SK-N-SH treated with all-trans-retinoic acid at 6 μM for 48 hours (cell line): ENCODE measurements at regions not wholly inside any gene's neighbourhood (a gene's known extent, or its start where the extent isn't known, plus 50 kb on each side); places are given as distances from the start of the nearest gene placed in this dataset.

Experiments used
- ARNTL ChIP-seq: fragments of 450-650 bp; formaldehyde crosslinking; IDR thresholded peaks from 2 replicates; pipeline ENCODE4 v1.5.0; 2020; ENCODE audit warnings: low read depth, mild to moderate bottlenecking, moderate library complexity, borderline replicate concordance
- CSDC2 ChIP-seq: fragments of 250-450 bp; sonication (Bioruptor Pico); IDR thresholded peaks from 2 replicates; pipeline ENCODE4 v1.5.0; 2020; ENCODE audit warnings: mild to moderate bottlenecking, moderate library complexity
- GLIS3 ChIP-seq: fragments of 250-450 bp; sonication (Bioruptor Pico); IDR thresholded peaks from 2 replicates; pipeline ENCODE4 v1.5.0; 2020; ENCODE audit warnings: mild to moderate bottlenecking, moderate library complexity
- ISL1 ChIP-seq: fragments of 250-450 bp; sonication (Bioruptor Pico); IDR thresholded peaks from 2 replicates; pipeline ENCODE4 v2.1.2; 2022; ENCODE audit warnings: mild to moderate bottlenecking, moderate library complexity
- OSR1 ChIP-seq: fragments of 250-450 bp; sonication (Bioruptor Pico); IDR thresholded peaks from 2 replicates; pipeline ENCODE4 v1.8.0; 2022; ENCODE audit warnings: moderate library complexity, mild to moderate bottlenecking, inconsistent platforms
- RARB ChIP-seq: fragments of 250-450 bp; sonication (Bioruptor Pico); IDR thresholded peaks from 2 replicates; pipeline ENCODE4 v1.8.0; 2021; ENCODE audit warnings: mild to moderate bottlenecking, moderate library complexity
- SNAI2 ChIP-seq: fragments of 250-450 bp; sonication (Bioruptor Pico); IDR thresholded peaks from 2 replicates; pipeline ENCODE4 v1.5.0; 2020; ENCODE audit warnings: mild to moderate bottlenecking, moderate library complexity
- TCF4 ChIP-seq: fragments of 250-450 bp; sonication (Bioruptor Pico); IDR thresholded peaks from 2 replicates; pipeline ENCODE4 v1.8.0; 2021; ENCODE audit warnings: mild to moderate bottlenecking, moderate library complexity, borderline replicate concordance
- ZC3H10 ChIP-seq: fragments of 250-450 bp; sonication (Bioruptor Pico); IDR thresholded peaks from 2 replicates; pipeline ENCODE4 v1.5.1; 2021; ENCODE audit warnings: mild to moderate bottlenecking, moderate library complexity
- ZFP30 ChIP-seq: fragments of 450-650 bp; formaldehyde crosslinking; IDR thresholded peaks from 2 replicates; pipeline ENCODE4 v1.5.0; 2022; ENCODE audit warnings: mild to moderate bottlenecking, moderate library complexity
- TF ChIP-seq, protein P1 (sequence below): fragments of 250-450 bp; sonication (Bioruptor Pico); IDR thresholded peaks from 2 replicates; pipeline ENCODE4 v1.8.0; 2021; ENCODE audit warnings: low read depth, mild to moderate bottlenecking, moderate library complexity, borderline replicate concordance
- TF ChIP-seq, protein P2 (sequence below): fragments of 250-450 bp; sonication (Bioruptor Pico); IDR thresholded peaks from 2 replicates; pipeline ENCODE4 v1.8.0; 2020; ENCODE audit warnings: mild to moderate bottlenecking, moderate library complexity, borderline replicate concordance
- TF ChIP-seq, protein P3 (sequence below): fragments of 250-450 bp; sonication (Bioruptor Pico); IDR thresholded peaks from 2 replicates; pipeline ENCODE4 v1.5.1; 2020; ENCODE audit warnings: low read depth, mild to moderate bottlenecking, moderate library complexity

DNA sequence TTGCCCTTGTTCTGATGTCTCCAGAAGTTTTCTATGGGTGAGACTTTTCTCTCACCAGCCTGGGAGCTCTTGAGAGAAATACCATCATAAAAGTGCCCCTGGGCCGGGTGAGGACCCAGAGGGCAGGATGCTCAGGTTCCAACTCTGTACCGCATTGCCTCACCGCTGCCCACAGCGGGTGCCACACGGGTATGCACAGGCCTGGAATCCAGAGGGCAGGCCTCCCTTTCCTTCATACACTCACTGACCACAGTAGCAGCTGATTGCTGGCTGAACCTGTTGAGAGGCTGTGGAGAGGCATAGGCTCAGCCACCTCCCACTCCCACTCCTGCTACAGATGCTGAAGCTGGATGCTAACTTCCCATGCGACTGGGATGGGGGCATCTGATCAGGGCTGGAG, 293.8 kb downstream of the CYP26B1 start:
- TF ChIP-seq ZFP30: no peak
- TF ChIP-seq ISL1 (CRISPR knock-in tag): no peak
- TF ChIP-seq OSR1: no peak
- no peak for TF ChIP-seq RARB (CRISPR knock-in tag)
- TF ChIP-seq TCF4: no peak
- TF ChIP-seq, protein P1, sequence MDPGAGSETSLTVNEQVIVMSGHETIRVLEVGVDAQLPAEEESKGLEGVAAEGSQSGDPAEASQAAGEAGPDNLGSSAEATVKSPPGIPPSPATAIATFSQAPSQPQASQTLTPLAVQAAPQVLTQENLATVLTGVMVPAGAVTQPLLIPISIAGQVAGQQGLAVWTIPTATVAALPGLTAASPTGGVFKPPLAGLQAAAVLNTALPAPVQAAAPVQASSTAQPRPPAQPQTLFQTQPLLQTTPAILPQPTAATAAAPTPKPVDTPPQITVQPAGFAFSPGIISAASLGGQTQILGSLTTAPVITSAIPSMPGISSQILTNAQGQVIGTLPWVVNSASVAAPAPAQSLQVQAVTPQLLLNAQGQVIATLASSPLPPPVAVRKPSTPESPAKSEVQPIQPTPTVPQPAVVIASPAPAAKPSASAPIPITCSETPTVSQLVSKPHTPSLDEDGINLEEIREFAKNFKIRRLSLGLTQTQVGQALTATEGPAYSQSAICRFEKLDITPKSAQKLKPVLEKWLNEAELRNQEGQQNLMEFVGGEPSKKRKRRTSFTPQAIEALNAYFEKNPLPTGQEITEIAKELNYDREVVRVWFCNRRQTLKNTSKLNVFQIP (CRISPR knock-in tag): no peak
- no peak for TF ChIP-seq ZC3H10 (CRISPR knock-in tag)
- no peak for TF ChIP-seq SNAI2
- TF ChIP-seq GLIS3 (CRISPR knock-in tag): no peak
- TF ChIP-seq CSDC2 (CRISPR knock-in tag): no peak
- TF ChIP-seq, protein P2, sequence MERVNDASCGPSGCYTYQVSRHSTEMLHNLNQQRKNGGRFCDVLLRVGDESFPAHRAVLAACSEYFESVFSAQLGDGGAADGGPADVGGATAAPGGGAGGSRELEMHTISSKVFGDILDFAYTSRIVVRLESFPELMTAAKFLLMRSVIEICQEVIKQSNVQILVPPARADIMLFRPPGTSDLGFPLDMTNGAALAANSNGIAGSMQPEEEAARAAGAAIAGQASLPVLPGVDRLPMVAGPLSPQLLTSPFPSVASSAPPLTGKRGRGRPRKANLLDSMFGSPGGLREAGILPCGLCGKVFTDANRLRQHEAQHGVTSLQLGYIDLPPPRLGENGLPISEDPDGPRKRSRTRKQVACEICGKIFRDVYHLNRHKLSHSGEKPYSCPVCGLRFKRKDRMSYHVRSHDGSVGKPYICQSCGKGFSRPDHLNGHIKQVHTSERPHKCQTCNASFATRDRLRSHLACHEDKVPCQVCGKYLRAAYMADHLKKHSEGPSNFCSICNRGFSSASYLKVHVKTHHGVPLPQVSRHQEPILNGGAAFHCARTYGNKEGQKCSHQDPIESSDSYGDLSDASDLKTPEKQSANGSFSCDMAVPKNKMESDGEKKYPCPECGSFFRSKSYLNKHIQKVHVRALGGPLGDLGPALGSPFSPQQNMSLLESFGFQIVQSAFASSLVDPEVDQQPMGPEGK (CRISPR knock-in tag): no peak
- TF ChIP-seq ARNTL (CRISPR knock-in tag): no peak
- TF ChIP-seq, protein P3, sequence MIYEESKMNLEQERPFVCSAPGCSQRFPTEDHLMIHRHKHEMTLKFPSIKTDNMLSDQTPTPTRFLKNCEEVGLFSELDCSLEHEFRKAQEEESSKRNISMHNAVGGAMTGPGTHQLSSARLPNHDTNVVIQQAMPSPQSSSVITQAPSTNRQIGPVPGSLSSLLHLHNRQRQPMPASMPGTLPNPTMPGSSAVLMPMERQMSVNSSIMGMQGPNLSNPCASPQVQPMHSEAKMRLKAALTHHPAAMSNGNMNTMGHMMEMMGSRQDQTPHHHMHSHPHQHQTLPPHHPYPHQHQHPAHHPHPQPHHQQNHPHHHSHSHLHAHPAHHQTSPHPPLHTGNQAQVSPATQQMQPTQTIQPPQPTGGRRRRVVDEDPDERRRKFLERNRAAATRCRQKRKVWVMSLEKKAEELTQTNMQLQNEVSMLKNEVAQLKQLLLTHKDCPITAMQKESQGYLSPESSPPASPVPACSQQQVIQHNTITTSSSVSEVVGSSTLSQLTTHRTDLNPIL (CRISPR knock-in tag): no peak
